PC-9 (cell line): ENCODE measurements at regions not wholly inside any gene's neighbourhood (a gene's known extent, or its start where the extent isn't known, plus 50 kb on each side); places are given as distances from the start of the nearest gene placed in this dataset.

Experiments used
- BruUV-seq: library from RNA; stranded (reverse); fragments of 400-500 nt; replicated peaks from 2 replicates; lab custom pipeline; 2021; lab: Mats Ljungman, UMichigan
- CTCF ChIA-PET: fragments of 300-600 bp; sonication (Branson Sonifier 250); formaldehyde crosslinking; loops from one replicate; lab custom pipeline; 2022; ENCODE audit warnings: antibody characterized with exemption; lab: Charles Lee
- POLR2A ChIA-PET: fragments of 300-600 bp; sonication (Branson Sonifier 250); formaldehyde crosslinking; loops from one replicate; lab custom pipeline; 2022; ENCODE audit warnings: antibody characterized with exemption; ENCODE audit not compliant: unreplicated experiment; lab: Charles Lee
- DNase-seq, 2 experiments: peaks; one replicate each; pipeline versions ENCODE4 v3.0.0 to v3.0.0-alpha.2; 2015 to 2022; ENCODE audit warnings: mixed read lengths in 1 of 2
- H2AFZ ChIP-seq: fragments of 200-600 bp; sonication (generic); 2 replicates; pipeline ENCODE4 v1.8.1; 2017; ENCODE audit warnings: antibody characterized with exemption
- H3F3A ChIP-seq: fragments of 200-600 bp; sonication (generic); 2 replicates; pipeline ENCODE4 v1.8.1; 2017; ENCODE audit warnings: antibody characterized with exemption, mild to moderate bottlenecking, low read depth; ENCODE audit not compliant: insufficient read depth
- H3K27ac ChIP-seq: fragments of 200-600 bp; sonication (generic); 2 replicates; pipeline ENCODE4 v1.6.1; 2016; ENCODE audit warnings: mixed run types
- H3K27me3 ChIP-seq: fragments of 200-600 bp; sonication (generic); 2 replicates; pipeline ENCODE4 v1.6.1; 2016; ENCODE audit warnings: low read depth, mixed run types; ENCODE audit not compliant: insufficient read depth
- H3K36me3 ChIP-seq: fragments of 200-600 bp; sonication (generic); 2 replicates; pipeline ENCODE4 v1.6.1; 2016; ENCODE audit warnings: low read depth, mixed run types
- H3K4me1 ChIP-seq: fragments of 200-600 bp; sonication (generic); replicated peaks from 2 replicates; pipeline ENCODE4 v1.6.1; 2016; ENCODE audit warnings: mixed run types; ENCODE audit not compliant: insufficient read depth
- H3K4me2 ChIP-seq: fragments of 200-600 bp; sonication (generic); 2 replicates; pipeline ENCODE4 v1.6.1; 2017; ENCODE audit warnings: mixed run types
- H3K4me3 ChIP-seq: fragments of 200-600 bp; sonication (generic); 2 replicates; pipeline ENCODE4 v1.6.1; 2016; ENCODE audit warnings: mixed run types
- H3K79me2 ChIP-seq: fragments of 200-600 bp; sonication (generic); 2 replicates; pipeline ENCODE4 v1.6.1; 2017; ENCODE audit warnings: low read depth, mixed run types
- H3K9me2 ChIP-seq: fragments of 200-600 bp; sonication (generic); 2 replicates; pipeline ENCODE4 v1.8.1; 2017; ENCODE audit warnings: mild to moderate bottlenecking; ENCODE audit not compliant: insufficient read depth
- H3K9me3 ChIP-seq: fragments of 200-600 bp; sonication (generic); 2 replicates; pipeline ENCODE4 v1.8.1; 2016; ENCODE audit warnings: low read depth; ENCODE audit not compliant: insufficient read depth
- H4K20me1 ChIP-seq: fragments of 200-600 bp; sonication (generic); 2 replicates; pipeline ENCODE4 v1.8.1; 2017; ENCODE audit not compliant: insufficient read depth
- EZH2 ChIP-seq: fragments of 200-600 bp; sonication (generic); IDR thresholded peaks from 2 replicates; pipeline ENCODE4 v1.8.0; 2017; ENCODE audit warnings: antibody characterized with exemption, low read depth
- intact Hi-C: fragments of 100-400 bp; cut with micrococcal nuclease; formaldehyde crosslinking; loops from one replicate; pipeline ENCODE4 v1.10.0; 2022; ENCODE audit not compliant: unreplicated experiment
- TF ChIP-seq, protein P1 (sequence below): fragments of 200-600 bp; sonication (generic); conservative IDR thresholded peaks from 2 replicates; pipeline ENCODE4 v1.6.1; 2017; ENCODE audit warnings: mixed run types, antibody characterized with exemption, mild to moderate bottlenecking, moderate library complexity

DNA sequence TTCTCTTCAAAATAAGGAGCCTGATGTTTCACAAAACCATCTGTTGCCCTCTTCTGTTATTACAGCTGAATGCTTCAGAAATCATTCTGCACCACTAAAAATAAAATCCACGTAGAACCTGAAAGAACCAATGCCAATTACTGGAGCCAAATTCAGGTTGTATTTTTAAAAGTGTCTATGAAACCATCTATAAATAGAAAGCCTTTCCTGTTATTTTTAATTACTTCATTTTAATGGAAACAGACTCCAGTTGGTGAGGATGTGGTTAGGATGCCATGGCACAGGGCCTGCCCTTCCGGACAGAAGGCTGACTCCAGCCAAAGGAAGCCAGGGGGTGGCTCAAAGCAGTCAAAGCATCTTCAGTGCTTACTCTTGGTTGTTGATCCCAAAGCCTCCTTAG, 119.8 kb downstream of the TENT4A start:
- H3K27me3 ChIP-seq: peaks cover 13% of the 10 kb centered on the region
- BruUV-seq: no TSS peak
- intact Hi-C loops: loop anchor here (10.0 kb wide), 1 partner anchor 1338 kb away; no protein-coding TSS in a partner anchor
- no peaks in the 10 kb centered on the region for H3K4me1 ChIP-seq
- TF ChIP-seq, protein P1, sequence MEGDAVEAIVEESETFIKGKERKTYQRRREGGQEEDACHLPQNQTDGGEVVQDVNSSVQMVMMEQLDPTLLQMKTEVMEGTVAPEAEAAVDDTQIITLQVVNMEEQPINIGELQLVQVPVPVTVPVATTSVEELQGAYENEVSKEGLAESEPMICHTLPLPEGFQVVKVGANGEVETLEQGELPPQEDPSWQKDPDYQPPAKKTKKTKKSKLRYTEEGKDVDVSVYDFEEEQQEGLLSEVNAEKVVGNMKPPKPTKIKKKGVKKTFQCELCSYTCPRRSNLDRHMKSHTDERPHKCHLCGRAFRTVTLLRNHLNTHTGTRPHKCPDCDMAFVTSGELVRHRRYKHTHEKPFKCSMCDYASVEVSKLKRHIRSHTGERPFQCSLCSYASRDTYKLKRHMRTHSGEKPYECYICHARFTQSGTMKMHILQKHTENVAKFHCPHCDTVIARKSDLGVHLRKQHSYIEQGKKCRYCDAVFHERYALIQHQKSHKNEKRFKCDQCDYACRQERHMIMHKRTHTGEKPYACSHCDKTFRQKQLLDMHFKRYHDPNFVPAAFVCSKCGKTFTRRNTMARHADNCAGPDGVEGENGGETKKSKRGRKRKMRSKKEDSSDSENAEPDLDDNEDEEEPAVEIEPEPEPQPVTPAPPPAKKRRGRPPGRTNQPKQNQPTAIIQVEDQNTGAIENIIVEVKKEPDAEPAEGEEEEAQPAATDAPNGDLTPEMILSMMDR: no peak
- no peak for TF ChIP-seq EZH2
- no peak overlapping the region for H3K27ac ChIP-seq
- H3K36me3 ChIP-seq: no peaks in the 10 kb centered on the region
- no peaks in the 10 kb centered on the region for H3K9me3 ChIP-seq
- H3K4me2 ChIP-seq: no peak overlapping the region
- H3K79me2 ChIP-seq: no peaks in the 10 kb centered on the region
- ChIA-PET CTCF (no interaction called here), POLR2A (no interaction called here)
- no peaks in the 10 kb centered on the region for H4K20me1 ChIP-seq
- H3F3A ChIP-seq: peaks cover 5% of the 10 kb centered on the region; the same call in 1 of the 2 replicates
- DNase-seq: no peak
- no peaks in the 10 kb centered on the region for H3K9me2 ChIP-seq
- no peak overlapping the region for H3K4me3 ChIP-seq
- no peak overlapping the region for H2AFZ ChIP-seq

DNA sequence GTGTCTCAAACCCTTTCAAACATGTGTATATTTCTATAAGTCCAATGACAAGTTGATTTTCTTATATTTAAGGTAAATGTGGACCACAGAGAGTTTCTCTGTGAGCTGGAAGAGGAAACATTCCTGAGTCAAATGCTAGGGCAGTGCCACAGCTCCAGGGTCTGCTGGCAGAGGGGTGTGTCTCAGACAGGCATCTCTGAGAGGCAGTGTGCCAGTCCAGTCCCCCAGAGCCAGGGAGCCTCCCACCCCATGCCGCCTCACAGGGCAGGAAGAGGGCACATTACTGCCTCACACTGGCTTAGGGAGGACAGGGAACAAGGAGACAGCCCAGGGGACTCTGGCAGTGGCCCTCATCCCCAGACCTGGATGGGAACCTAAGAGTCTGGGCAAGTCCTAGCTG, 120.2 kb downstream of the TENT4A start:
- Histone ChIP-seq H3K9me2 (no peaks in the 10 kb centered on the region), H2AFZ (no peak overlapping the region), H3F3A (peaks cover 5% of the 10 kb centered on the region; the same call in 1 of the 2 replicates), H3K9me3 (no peaks in the 10 kb centered on the region), H3K4me1 (no peaks in the 10 kb centered on the region), H3K4me2 (no peak overlapping the region), H3K36me3 (no peaks in the 10 kb centered on the region), H3K27me3 (peaks cover 13% of the 10 kb centered on the region), H3K4me3 (no peak overlapping the region), H3K79me2 (no peaks in the 10 kb centered on the region), H4K20me1 (no peaks in the 10 kb centered on the region), H3K27ac (no peak overlapping the region)
- BruUV-seq: no TSS peak
- TF ChIP-seq, protein P1: no peak
- TF ChIP-seq EZH2: no peak
- ChIA-PET CTCF (no interaction called here), POLR2A (no interaction called here)
- DNase-seq: no peak
- intact Hi-C loops: loop anchor here (10.0 kb wide), 1 partner anchor 1339 kb away; no protein-coding TSS in a partner anchor

DNA sequence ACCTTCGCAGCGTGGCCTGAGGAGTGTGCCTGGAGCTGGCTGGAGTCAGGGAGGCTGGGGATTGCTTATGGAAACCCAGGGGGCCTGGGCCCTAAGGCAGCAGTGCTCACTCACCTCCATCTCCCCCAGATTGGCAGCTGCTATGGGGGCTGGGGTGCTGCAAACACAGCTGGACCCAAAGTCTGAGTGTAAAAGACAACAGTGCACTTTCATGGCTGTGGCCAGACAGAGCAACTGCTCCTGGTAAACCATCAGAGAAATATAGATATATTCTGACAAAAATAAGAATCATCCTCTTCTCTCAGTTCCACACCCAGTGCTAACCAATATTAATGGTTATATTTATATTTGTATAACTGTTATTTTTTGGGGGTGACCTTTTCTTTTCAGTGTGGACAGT, 123.9 kb downstream of the TENT4A start:
- TF ChIP-seq, protein P1: no peak
- no peak for TF ChIP-seq EZH2
- CTCF ChIA-PET: no interaction called here
- H3K9me2 ChIP-seq: no peaks in the 10 kb centered on the region
- H3F3A ChIP-seq: no peaks in the 10 kb centered on the region
- POLR2A ChIA-PET: no interaction called here
- no peak for DNase-seq
- no peaks in the 10 kb centered on the region for H3K4me1 ChIP-seq
- H3K9me3 ChIP-seq: no peaks in the 10 kb centered on the region
- intact Hi-C loops: loop anchor here (1.0 to 10.0 kb wide), 2 partner anchors 71 to 1342 kb away; no protein-coding TSS in a partner anchor
- no peaks in the 10 kb centered on the region for H4K20me1 ChIP-seq
- no peak overlapping the region for H3K4me2 ChIP-seq
- no peaks in the 10 kb centered on the region for H3K79me2 ChIP-seq
- H2AFZ ChIP-seq: no peak overlapping the region
- H3K4me3 ChIP-seq: no peak overlapping the region
- H3K27ac ChIP-seq: no peak overlapping the region
- peaks cover 43% of the 10 kb centered on the region for H3K27me3 ChIP-seq
- no TSS peak for BruUV-seq
- H3K36me3 ChIP-seq: no peaks in the 10 kb centered on the region
